Osteoblast (primary cell): ENCODE measurements at regions not wholly inside any gene's neighbourhood (a gene's known extent, or its start where the extent isn't known, plus 50 kb on each side); places are given as distances from the start of the nearest gene placed in this dataset.

Source experiments
- DNase-seq: peaks from one replicate; pipeline ENCODE4 v3.0.0; 2011; ENCODE audit warnings: low spot score, mixed read lengths; ENCODE audit not compliant: insufficient read length; ENCODE audit errors: missing footprints
- H2AFZ ChIP-seq: 2 replicates; pipeline ENCODE4 v1.6.0; 2011; ENCODE audit warnings: mild to moderate bottlenecking, low read length
- H3K27ac ChIP-seq: 2 replicates; pipeline ENCODE4 v1.5.1; 2011; ENCODE audit warnings: mild to moderate bottlenecking, low read depth, low read length, moderate library complexity
- H3K27me3 ChIP-seq: 2 replicates; pipeline ENCODE4 v1.6.0; 2012; ENCODE audit warnings: mild to moderate bottlenecking, control low read depth, inconsistent platforms, low read length, moderate library complexity; ENCODE audit not compliant: insufficient read depth
- H3K36me3 ChIP-seq: 2 replicates; pipeline ENCODE4 v1.5.1; 2011; ENCODE audit warnings: mild to moderate bottlenecking, low read length, control low read depth, moderate library complexity; ENCODE audit not compliant: insufficient read depth
- H3K4me1 ChIP-seq: 2 replicates; pipeline ENCODE4 v1.5.1; 2011; ENCODE audit warnings: mild to moderate bottlenecking, low read length, control low read depth, moderate library complexity; ENCODE audit not compliant: insufficient read depth
- H3K4me2 ChIP-seq: 2 replicates; pipeline ENCODE4 v1.6.0; 2011; ENCODE audit warnings: mild to moderate bottlenecking, low read length; ENCODE audit not compliant: insufficient read depth
- H3K4me3 ChIP-seq: fragments of 200-600 bp; sonication (generic); 3 replicates; pipeline ENCODE4 v1.5.1; 2012; ENCODE audit warnings: mild to moderate bottlenecking, low read length, inconsistent platforms; ENCODE audit not compliant: insufficient read depth
- H3K79me2 ChIP-seq: 2 replicates; pipeline ENCODE4 v1.6.0; 2012; ENCODE audit warnings: mild to moderate bottlenecking, low read length, control low read depth, inconsistent platforms; ENCODE audit not compliant: insufficient read depth
- H3K9me3 ChIP-seq: 2 replicates; pipeline ENCODE4 v1.5.1; 2011; ENCODE audit warnings: low read depth, low read length, control low read depth
- H4K20me1 ChIP-seq: 2 replicates; pipeline ENCODE4 v1.6.0; 2012; ENCODE audit warnings: mild to moderate bottlenecking, low read length, control low read depth; ENCODE audit not compliant: insufficient read depth
- TF ChIP-seq, protein P1 (sequence below): IDR thresholded peaks from 2 replicates; pipeline ENCODE4 v1.5.1; 2011; ENCODE audit warnings: mild to moderate bottlenecking, low read depth, low read length, moderate library complexity; ENCODE audit errors: extremely low read depth

DNA sequence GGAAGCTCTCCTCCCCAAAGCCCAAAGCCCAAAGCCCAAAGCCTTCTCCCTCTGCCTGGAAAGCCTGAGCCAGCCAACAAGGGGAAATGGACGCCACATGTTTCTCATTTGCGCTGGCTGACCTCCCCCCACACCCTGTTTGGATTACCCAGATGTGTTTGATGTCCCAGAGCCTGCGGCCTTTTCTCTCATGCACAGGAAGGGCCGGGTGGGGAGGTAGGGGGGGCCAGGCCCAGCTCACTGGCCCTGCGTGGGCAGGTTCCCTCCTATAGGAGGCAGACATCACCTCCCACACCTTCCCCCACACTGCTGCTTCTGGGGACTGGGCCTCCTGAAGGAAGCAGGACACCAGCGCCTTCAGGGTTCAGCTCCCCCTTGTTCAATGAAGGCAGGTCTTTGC, 116.3 kb downstream of the NAV1 start:
- Histone ChIP-seq H2AFZ (no peak overlapping the region), H4K20me1 (peaks cover 89% of the 10 kb centered on the region), H3K4me3 (no peak overlapping the region), H3K36me3 (peaks cover 16% of the 10 kb centered on the region), H3K4me2 (no peak overlapping the region), H3K27me3 (no peaks in the 10 kb centered on the region), H3K9me3 (no peaks in the 10 kb centered on the region), H3K79me2 (peaks cover 99% of the 10 kb centered on the region), H3K4me1 (peaks cover 53% of the 10 kb centered on the region), H3K27ac (no peak overlapping the region)
- peak; percentile 88 for DNase-seq
- TF ChIP-seq, protein P1, sequence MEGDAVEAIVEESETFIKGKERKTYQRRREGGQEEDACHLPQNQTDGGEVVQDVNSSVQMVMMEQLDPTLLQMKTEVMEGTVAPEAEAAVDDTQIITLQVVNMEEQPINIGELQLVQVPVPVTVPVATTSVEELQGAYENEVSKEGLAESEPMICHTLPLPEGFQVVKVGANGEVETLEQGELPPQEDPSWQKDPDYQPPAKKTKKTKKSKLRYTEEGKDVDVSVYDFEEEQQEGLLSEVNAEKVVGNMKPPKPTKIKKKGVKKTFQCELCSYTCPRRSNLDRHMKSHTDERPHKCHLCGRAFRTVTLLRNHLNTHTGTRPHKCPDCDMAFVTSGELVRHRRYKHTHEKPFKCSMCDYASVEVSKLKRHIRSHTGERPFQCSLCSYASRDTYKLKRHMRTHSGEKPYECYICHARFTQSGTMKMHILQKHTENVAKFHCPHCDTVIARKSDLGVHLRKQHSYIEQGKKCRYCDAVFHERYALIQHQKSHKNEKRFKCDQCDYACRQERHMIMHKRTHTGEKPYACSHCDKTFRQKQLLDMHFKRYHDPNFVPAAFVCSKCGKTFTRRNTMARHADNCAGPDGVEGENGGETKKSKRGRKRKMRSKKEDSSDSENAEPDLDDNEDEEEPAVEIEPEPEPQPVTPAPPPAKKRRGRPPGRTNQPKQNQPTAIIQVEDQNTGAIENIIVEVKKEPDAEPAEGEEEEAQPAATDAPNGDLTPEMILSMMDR: no peak

DNA sequence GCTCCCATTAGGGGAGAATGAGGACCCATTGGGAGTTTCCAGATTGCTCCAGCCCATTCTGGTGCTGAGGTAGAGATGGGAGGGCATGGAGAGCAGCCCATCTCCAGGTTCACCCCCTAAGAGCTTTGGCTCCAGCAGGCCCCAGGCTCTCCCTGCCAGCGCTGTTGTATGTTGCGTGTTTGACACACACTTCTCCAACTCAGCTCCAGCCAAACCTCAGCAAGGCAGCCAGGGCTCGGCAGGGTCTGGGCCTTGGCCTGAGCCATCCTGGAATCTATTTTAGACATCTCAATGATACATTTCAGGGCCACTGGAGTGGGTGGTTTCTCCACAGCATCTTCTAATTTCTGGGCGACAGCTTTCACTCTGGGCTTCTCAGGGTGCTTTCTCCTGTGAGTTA, 117.0 kb downstream of the NAV1 start:
- H2AFZ ChIP-seq: no peak overlapping the region
- H3K36me3 ChIP-seq: peaks cover 22% of the 10 kb centered on the region
- peaks cover 90% of the 10 kb centered on the region for H4K20me1 ChIP-seq
- TF ChIP-seq, protein P1: no peak
- H3K27me3 ChIP-seq: no peaks in the 10 kb centered on the region
- H3K4me3 ChIP-seq: no peak overlapping the region
- no peaks in the 10 kb centered on the region for H3K9me3 ChIP-seq
- H3K79me2 ChIP-seq: peaks cover 99% of the 10 kb centered on the region
- peaks cover 55% of the 10 kb centered on the region for H3K4me1 ChIP-seq
- DNase-seq: no peak
- H3K27ac ChIP-seq: no peak overlapping the region
- no peak overlapping the region for H3K4me2 ChIP-seq

DNA sequence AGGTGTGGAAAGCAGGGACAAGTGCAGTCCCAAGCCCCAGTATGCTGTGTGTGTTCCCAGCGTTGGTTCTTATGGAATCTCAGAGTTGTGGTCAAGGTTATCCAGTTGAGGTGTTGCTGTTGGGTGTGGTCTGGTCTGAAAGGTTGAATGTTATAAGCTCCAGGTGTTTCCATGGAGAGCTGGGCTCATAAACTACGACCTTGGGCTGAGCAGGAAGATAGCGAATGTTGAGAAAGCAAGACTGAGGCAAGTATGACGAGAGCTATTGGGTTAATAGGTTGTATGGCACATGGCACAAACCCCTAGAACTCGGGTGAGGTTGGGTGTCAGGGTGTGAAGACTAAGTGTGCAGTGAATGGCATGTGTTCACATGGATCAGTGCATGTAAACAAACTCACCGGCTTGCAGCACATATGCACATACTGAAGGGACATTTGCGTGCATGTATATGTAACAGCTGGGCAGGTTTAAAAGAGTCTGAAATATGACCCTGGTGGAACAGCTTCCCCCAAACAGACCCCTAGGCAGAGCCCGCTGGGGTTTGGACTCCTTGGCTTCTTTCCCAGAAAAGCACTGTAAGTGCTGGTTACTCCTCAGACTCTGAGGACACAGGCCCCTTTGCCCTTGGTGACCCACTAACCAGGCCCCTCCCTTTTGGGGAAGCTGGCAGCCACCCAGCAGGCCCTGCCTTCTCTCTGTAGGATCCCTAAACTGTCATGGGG, 117.5 kb downstream of the NAV1 start:
- H3K79me2 ChIP-seq: peaks cover 99% of the 10 kb centered on the region
- H3K9me3 ChIP-seq: no peaks in the 10 kb centered on the region
- no peak overlapping the region for H3K4me2 ChIP-seq
- H2AFZ ChIP-seq: no peak overlapping the region
- H3K27me3 ChIP-seq: no peaks in the 10 kb centered on the region
- no peak overlapping the region for H3K27ac ChIP-seq
- H4K20me1 ChIP-seq: peaks cover 90% of the 10 kb centered on the region
- no peak overlapping the region for H3K4me3 ChIP-seq
- peak; percentile 83 for DNase-seq
- H3K36me3 ChIP-seq: peaks cover 24% of the 10 kb centered on the region
- TF ChIP-seq, protein P1: no peak
- peaks cover 53% of the 10 kb centered on the region for H3K4me1 ChIP-seq

DNA sequence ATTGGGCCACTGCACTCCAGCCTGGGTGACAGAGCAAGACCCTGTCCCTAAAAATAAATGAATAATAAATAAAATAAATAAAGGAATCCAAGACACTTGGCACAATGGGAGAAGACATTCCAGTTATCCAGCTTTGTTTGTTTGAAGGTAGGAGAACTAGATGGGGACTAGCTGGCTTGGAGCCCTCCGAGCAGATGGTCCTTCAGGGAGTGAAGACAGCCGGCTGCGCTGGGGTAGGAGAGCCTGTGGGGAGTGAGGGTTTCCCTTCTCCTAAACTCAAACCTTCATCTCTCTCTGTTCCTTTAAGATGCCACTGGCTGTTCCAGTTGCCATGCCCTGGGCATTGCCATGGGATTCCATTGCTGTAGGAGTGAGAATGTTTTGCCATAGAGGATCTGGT, 120.6 kb downstream of the NAV1 start:
- Histone ChIP-seq H3K4me1 (peaks cover 31% of the 10 kb centered on the region), H3K36me3 (peaks cover 41% of the 10 kb centered on the region), H2AFZ (no peak overlapping the region), H3K4me3 (no peak overlapping the region), H3K27ac (no peak overlapping the region), H3K4me2 (no peak overlapping the region), H4K20me1 (peaks cover 94% of the 10 kb centered on the region), H3K27me3 (no peaks in the 10 kb centered on the region), H3K9me3 (no peaks in the 10 kb centered on the region), H3K79me2 (peaks cover 99% of the 10 kb centered on the region)
- TF ChIP-seq, protein P1: no peak
- DNase-seq: no peak
